ENCODE measurements at regions not wholly inside any gene's neighbourhood (a gene's known extent, or its start where the extent isn't known, plus 50 kb on each side); places are given as distances from the start of the nearest gene placed in this dataset.
"Not testable (repeated sequence)": the region's sequence is repeated elsewhere in the genome, so short reads cannot be mapped to it uniquely, and the experiment has no call there.

DNA sequence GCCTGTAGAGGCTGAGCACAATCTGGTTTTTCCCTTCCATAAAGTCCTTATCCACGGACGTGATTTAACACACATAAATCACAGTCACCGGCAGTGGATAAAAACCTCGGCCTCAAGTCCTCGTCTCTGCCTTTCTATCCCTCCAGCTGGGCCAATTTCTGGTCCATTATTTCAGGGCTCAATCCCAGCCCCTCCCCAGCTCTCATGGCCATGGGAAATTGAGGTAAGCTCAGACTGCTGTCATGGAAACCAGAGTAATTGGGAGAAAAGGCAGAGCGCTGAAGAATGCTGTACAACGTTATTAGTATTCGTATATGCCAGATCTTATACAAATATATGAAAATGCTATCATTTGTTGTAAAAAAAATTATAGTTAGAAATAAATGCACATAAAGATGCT lies 86.2 kb upstream of the USP29 start:
- DNase-seq (ENCODE audit: low spot score) = no peak

DNA sequence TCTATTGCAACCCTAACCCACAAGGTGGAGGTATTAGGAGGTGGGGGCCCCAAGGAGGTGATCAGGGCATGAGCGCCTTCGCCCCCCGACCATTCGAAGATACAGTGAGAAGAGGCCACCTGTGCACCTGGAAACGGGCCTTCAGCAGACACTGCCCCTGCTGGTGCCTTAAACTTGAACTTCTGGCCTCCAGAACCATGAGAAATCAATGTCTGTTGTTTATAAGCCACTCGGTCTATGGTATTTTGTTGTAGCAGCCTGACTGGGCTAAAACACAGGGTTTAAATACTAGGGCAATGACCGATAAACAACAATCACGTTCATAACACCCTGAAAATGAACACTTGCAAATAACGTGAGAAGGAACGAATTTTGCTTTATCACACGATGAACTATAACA lies 85.2 kb upstream of the USP29 start:
- DNase-seq (ENCODE audit: low spot score) = no peak

DNA sequence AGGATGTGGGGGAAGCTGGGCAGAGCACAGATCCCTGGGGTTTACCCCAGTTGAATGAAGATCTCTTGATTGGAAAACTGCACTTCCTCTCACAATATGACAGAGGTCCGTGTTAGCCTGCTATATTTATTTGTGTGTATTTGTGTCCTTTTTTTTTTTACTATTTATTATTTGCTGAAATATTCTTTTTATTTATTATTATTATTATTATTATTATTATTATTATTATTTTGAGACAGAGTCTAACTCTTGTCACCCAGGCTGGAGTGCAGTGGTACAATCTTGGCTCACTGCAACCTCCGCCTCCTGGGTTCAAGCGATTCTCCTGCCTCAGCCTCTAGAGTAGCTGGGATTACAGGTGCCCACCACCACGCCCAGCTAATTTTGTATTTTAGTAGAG lies 84.0 kb upstream of the USP29 start:
- DNase-seq (ENCODE audit: low spot score) = not testable (repeated sequence)

DNA sequence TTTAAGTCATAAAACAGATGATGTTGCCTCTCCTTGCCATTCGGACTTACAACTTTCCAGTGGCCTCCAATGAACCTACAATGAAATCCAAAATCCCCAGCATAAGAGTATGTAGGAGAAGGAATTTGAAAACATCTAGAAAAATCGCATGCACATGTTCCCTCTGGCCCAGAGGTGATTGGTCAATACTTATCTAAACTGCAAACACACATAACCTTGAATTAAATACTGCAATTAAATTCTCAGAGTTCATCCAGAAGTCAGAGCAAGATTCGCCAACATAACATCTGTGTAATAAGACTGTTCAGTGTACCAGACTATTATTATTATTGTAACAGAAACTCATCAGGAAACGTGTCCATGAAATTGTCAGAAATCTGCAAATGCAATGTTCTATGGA lies 82.2 kb upstream of the USP29 start:
- DNase-seq (ENCODE audit: low spot score) = no peak

DNA sequence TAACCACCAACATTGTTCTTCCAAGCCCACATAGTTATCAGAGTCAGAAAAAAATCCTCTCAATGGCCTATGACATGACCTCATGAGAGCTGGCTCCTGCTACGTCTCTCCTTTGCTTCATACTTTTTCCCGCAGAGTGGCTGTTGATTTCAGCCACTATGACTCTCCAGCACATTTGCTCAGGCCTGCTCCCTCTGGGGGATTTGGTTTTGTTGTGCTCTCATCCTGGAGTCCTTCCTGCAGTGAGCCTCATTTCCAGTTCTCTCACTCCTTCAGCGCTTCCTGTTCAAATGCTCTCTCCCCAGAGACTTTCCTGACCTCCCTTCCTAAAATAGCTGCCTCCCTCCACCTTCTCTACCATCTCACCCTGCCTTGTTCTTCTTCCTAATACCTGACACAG lies 72.0 kb upstream of the USP29 start:
- no peak for DNase-seq (ENCODE audit: low spot score)

DNA sequence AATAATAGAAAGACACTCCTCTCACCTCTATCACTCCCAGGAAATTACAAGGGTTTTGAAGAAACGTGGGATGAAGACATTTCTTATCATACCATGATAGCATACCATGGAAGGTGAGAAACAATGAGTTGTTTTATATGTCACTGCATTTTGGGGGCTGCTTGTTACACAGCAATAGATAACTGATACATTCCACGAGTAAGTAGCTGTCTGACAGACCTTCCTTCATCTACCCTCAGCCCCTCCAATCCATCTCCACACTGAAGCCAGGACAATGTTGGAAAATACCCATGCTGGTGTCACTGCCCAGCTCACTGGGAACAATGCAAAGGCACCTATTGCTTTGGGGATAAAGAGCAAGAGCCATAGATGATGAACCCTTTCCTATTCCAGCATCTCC lies 68.9 kb upstream of the USP29 start:
- DNase-seq (ENCODE audit: low spot score) = no peak

DNA sequence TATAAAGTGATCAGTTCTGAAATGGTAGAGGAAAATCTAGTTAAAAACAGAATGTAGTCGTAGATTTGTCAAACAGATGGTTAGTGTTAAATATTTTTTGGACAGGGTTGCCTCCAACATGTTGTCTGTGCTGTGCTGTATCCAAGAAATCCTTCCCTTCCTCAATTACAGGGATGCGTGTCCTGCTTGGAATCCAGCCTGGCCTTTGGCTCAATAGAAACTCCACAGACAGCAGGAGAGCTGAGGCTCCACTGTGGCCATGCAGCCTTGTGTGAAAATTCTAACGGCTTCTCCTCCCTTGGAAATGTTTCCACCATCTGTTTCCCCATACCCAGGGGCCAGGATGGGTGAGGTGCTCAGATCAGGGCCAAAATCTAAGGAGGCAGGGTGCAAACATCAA lies 67.7 kb upstream of the USP29 start:
- DNase-seq (ENCODE audit: low spot score) = no peak

DNA sequence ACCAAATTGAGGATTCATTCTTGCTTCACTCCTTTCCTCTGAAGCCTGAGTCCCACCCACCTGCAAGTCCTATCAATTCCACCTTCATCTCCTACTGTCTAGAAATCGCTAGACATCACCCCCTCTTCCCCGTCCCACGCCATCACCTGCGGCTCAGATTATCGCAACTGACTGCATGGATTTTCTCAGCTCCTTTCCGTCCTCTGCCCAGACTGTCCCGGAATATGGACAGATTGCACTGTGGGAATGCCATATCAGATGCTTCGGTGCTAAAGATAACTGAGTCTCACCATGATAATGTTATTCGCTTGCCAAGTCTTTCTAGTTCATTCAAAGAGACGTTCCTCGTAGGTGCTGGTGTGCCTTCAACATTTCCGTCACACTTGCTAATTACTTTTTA lies 66.4 kb upstream of the USP29 start:
- DNase-seq (ENCODE audit: low spot score) = no peak

DNA sequence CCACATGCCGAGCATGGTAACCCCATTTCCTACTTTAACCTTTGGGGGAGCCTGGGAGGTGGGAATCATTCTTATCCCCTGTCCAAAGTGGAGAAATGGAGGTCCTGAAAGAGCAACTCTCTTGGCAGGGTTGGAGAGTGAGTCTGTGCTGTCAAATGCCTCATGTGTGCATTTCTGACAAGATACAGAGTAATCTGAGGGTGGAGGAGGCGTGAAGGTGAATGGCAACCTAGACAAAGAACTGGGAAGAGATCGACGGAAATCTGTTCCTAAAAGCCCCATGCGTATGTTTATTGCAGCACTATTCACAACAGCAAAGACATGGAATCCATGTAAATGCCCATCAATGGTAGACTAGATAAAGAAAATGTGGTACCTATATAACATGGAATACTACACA lies 63.8 kb upstream of the USP29 start:
- DNase-seq (ENCODE audit: low spot score) = no peak

DNA sequence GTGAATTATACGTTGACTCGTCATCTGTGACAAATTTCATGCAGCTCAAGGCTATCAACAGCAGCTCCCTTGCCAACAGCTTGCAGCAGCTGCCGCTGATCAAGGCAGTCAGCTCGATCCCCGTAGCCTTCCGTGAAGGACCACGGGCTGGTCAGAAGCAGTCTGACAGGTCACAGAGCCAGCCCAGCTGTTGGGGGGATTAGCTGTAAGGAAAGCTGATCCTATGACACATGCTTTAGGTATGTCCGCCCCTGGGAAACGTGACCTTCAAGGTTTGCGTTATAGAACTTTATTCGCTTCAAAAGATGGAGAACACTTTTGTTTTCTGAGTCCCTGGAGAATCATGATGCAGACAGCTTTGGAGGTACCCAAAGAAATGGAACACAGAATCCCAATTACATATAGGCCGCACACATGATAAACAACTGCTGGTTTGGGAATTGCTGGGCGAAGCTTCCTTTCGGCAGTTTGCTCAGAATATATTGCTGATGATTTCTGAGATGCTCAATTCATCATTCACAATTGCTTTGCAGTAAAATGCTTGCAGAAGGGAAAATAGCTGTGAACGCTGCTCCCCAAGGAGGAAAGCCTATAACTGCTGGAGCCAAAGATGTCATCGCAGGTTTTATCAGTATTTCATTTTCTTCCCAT lies 62.6 kb upstream of the USP29 start:
- peak; percentile 14 for DNase-seq (ENCODE audit: low spot score)

DNA sequence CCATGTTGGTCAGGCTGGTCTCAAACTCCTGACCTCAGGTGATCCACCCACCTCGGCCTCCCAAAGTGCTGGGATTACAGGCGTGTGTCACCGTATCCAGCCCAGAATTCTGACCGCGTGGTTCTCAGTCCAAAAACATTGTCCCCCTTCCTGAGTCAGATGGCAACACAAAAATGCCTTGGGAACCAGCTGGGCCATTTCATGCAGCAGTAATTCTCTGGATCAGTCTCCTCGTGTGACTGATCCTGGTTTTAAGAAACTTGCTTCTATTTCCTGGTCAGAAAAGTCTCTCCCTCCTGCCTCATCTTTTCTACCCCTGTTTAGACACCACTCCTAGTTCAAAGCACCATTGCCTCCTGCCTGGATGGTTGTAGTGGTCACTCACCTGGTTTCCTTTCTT lies 60.9 kb upstream of the USP29 start:
- no peak for DNase-seq (ENCODE audit: low spot score)

DNA sequence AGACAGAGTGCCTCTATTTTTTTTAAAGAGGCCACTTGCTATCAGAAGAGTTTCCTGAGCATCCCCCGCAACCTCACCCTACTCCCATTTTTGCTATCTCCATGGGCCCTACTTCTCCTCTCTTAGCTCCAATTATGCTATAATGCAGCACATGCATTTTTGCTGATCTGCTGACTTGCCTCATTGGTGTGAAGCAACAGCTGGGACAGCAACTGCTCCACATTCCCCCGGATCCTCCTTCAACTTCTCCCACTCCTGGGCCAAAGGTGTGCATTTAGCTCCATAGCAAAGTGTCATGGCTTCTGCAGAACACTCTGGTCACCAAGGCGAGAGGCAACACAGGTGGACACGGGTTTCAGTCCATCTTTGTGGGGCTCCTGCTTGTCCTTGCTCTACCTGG lies 56.7 kb upstream of the USP29 start:
- no peak for DNase-seq (ENCODE audit: low spot score)

DNA sequence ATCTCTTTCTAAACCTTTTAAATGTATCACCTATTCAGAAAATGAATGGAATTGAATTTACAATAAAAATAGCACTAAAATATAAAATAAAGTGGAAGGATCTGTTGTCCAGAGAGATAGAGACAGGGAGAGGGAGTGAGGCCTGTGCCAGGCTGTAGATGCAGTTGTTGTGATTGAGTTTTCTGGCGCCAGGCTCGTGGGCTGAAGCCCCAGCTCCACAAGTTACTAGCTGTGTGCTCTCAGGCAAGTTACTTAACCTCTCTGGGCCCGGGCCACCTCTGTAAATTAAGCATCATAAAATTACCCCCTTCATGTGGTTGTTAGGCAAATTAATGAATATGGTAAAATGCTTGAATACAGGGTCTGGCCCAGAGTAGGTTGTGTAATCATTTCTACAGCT lies 52.3 kb upstream of the USP29 start:
- DNase-seq (ENCODE audit: low spot score) = no peak

DNA sequence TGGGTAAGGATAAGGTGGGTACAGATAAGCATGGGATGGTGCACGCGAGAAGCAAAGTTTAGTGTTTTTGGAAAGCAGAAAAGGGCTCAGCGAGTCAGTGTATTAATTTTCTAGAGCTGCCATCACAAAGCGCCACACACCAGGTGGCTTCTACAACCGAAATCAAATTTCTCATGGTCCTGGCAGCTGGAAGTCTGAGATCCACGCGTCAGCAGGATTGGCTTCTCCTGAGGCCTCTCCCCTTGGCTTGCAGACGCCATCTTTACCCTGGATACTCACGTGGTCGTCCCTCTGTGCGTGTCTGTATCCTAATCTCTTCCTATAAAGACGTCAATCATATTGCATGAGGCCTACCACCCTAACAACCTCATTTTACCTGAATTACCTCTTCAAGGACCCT lies 51.5 kb upstream of the USP29 start:
- no peak for DNase-seq (ENCODE audit: low spot score)

DNA sequence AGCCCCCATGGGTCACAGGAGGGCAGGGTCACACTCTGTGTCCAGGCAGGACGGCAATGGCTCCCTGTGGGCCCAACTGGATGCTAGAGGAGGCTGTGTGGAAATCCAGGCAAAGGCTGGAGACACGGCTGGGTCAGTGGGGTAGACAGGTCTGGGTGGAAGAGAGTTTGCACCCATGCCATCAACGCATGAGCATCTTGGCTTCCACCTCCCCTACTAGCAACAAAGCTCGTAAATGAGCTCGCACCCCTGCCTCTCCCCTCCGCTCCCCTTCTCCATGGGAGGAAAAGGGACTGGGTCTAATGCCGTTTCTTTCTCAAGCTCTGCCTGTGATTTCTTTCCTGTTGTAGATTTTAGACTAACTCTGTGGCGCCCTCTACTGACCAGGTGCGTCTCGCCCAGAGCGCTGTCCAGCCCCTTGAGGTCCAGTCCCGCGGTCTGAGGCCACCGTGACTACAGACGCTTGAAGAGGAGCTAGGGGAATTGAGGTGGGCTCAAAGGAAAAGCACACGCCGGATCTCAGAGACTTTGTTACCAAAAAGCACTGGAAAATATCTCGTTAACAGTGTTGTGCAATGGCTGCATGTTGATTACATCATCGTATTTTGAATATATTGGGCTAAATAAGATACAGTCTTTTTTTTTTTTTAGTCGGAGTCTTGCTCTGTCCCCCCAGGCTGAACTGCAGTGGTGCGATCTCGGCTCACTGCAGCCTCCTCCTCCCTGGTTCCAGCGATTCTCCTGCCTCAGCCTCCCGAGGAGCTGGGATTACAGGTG lies 50.7 kb upstream of the USP29 start:
- no peak for DNase-seq (ENCODE audit: low spot score)

All from A172 (cell line).